ENCODE measurements at regions not wholly inside any gene's neighbourhood (a gene's known extent, or its start where the extent isn't known, plus 50 kb on each side); places are given as distances from the start of the nearest gene placed in this dataset.

- intact Hi-C loops (cut with DNase I; ENCODE audit: low total_unique reads), result no loop called here
- DNase-seq (ENCODE audit: low spot score in 2 of 2), result no peak
- TF ChIP-seq CTCF (IDR thresholded peaks at IDR 0.05) (no peak), POLR2A (IDR thresholded peaks at IDR 0.05) (no peak)
- H3K4me3 ChIP-seq (ENCODE audit: low read depth, poor library complexity, severe bottlenecking), result no peak overlapping the region
- 64 to 75% methylated on average over 1 of the region's 1 CpG for WGBS, 2 donors
Observed at GRCh38 chr1:221849110-221849509, 107.2 kb upstream of the DUSP10 start.

GRCh38 chr1:221847676-221848075 lies 105.8 kb upstream of the DUSP10 start:
- no peak for DNase-seq (ENCODE audit: low spot score in 2 of 2)
- H3K4me3 ChIP-seq (ENCODE audit: low read depth, poor library complexity, severe bottlenecking), result no peak overlapping the region
- TF ChIP-seq CTCF (IDR thresholded peaks at IDR 0.05) (no peak), POLR2A (IDR thresholded peaks at IDR 0.05) (no peak)
- WGBS, 2 donors, result 88 to 89% methylated on average over 3 of the region's 3 CpGs
- intact Hi-C loops (cut with DNase I; ENCODE audit: low total_unique reads), result no loop called here

GRCh38 chr1:221845650-221846371 lies 103.9 kb upstream of the DUSP10 start:
- DNase-seq (ENCODE audit: low spot score in 2 of 2), result no peak
- 66 to 67% methylated on average over 9 of the region's 9 CpGs for WGBS, 2 donors
- no peak overlapping the region for H3K4me3 ChIP-seq (ENCODE audit: low read depth, poor library complexity, severe bottlenecking)
- no peak for TF ChIP-seq CTCF (IDR thresholded peaks at IDR 0.05)
- TF ChIP-seq POLR2A (IDR thresholded peaks at IDR 0.05), result no peak
- intact Hi-C loops (cut with DNase I; ENCODE audit: low total_unique reads), result no loop called here

GRCh38 chr1:221841983-221842335 lies 100.1 kb upstream of the DUSP10 start:
- DNase-seq (ENCODE audit: low spot score in 2 of 2), result no peak
- no peak for TF ChIP-seq POLR2A (IDR thresholded peaks at IDR 0.05)
- TF ChIP-seq CTCF (IDR thresholded peaks at IDR 0.05), result no peak
- H3K4me3 ChIP-seq (ENCODE audit: low read depth, poor library complexity, severe bottlenecking), result no peak overlapping the region
- intact Hi-C loops (cut with DNase I; ENCODE audit: low total_unique reads), result no loop called here

- TF ChIP-seq POLR2A (IDR thresholded peaks at IDR 0.05), result no peak
- no peak for TF ChIP-seq CTCF (IDR thresholded peaks at IDR 0.05)
- intact Hi-C loops (cut with DNase I; ENCODE audit: low total_unique reads), result no loop called here
- H3K4me3 ChIP-seq (ENCODE audit: low read depth, poor library complexity, severe bottlenecking), result no peak overlapping the region
- 46 to 51% methylated on average over 4 of the region's 4 CpGs for WGBS, 2 donors
- DNase-seq (ENCODE audit: low spot score in 2 of 2), result no peak
Observed at GRCh38 chr1:221841251-221841982, 99.5 kb upstream of the DUSP10 start.
